ENCODE measurements at regions not wholly inside any gene's neighbourhood (a gene's known extent, or its start where the extent isn't known, plus 50 kb on each side); places are given as distances from the start of the nearest gene placed in this dataset.

DNA sequence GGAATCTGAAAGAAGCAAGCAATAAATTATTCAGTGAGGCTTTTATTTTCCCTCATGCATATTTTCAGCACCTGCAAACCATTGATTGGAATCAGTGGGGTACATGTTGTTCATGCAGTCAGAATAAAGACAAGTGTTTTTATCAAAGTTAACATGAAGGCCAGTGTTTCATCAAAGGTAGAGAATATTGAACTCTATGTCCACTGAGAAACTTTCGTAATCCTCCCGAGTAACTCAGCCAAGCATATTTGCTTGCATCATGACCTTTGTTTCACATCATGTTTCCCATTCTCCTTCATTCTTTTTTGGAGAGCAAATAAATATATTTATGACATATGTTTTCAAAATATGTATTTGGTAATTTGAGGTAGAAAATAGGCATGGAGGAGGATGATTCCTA is 663.1 kb downstream of the SH2D4B start:
- TF ChIP-seq, protein P1, sequence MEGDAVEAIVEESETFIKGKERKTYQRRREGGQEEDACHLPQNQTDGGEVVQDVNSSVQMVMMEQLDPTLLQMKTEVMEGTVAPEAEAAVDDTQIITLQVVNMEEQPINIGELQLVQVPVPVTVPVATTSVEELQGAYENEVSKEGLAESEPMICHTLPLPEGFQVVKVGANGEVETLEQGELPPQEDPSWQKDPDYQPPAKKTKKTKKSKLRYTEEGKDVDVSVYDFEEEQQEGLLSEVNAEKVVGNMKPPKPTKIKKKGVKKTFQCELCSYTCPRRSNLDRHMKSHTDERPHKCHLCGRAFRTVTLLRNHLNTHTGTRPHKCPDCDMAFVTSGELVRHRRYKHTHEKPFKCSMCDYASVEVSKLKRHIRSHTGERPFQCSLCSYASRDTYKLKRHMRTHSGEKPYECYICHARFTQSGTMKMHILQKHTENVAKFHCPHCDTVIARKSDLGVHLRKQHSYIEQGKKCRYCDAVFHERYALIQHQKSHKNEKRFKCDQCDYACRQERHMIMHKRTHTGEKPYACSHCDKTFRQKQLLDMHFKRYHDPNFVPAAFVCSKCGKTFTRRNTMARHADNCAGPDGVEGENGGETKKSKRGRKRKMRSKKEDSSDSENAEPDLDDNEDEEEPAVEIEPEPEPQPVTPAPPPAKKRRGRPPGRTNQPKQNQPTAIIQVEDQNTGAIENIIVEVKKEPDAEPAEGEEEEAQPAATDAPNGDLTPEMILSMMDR (conservative IDR thresholded peaks at IDR 0.05; ENCODE audit: low read length): no peak
- TF ChIP-seq EZH2phosphoT487 (IDR thresholded peaks at IDR 0.05; ENCODE audit: borderline replicate concordance, low read depth, low read length): no peak

Data from OCI-LY7 (cell line).